HCT116 (cell line): ENCODE measurements at regions not wholly inside any gene's neighbourhood (a gene's known extent, or its start where the extent isn't known, plus 50 kb on each side); places are given as distances from the start of the nearest gene placed in this dataset.

Experiments used
- ATAC-seq: fragments of 200-7000 bp; cut with Tn5 transposase; 2 replicates; pipeline ENCODE4 v1.9.1; 2020; ENCODE audit warnings: mild to moderate bottlenecking, moderate library complexity
- BruUV-seq: library from RNA; stranded (reverse); fragments of 400-500 nt; replicated peaks from 2 replicates; lab custom pipeline; 2021; lab: Mats Ljungman, UMichigan
- CTCF ChIA-PET: fragments of 300-600 bp; sonication (Branson Sonifier 250); formaldehyde crosslinking; loops from one replicate; lab custom pipeline; 2021; ENCODE audit warnings: antibody characterized with exemption; lab: Charles Lee
- POLR2A ChIA-PET: fragments of 300-600, 350-600 bp; sonication (Branson Sonifier 250); formaldehyde crosslinking; loops from one replicate; lab custom pipeline; 2021; ENCODE audit warnings: antibody characterized with exemption; lab: Charles Lee
- RAD21 ChIA-PET, 2 experiments: fragments of 300-600 bp; sonication (Branson Sonifier 250); formaldehyde crosslinking; loops; one replicate each; lab custom pipeline; 2023; ENCODE audit warnings: low total read pairs in 2 of 2; ENCODE audit not compliant: uncharacterized antibody in 2 of 2, unreplicated experiment in 2 of 2, low non-redundant PET in 1 of 2; lab: Charles Lee
- DNase-seq: peaks from one replicate; pipeline ENCODE4 v3.0.0-alpha.2; 2010; ENCODE audit warnings: low read depth, low spot score
- H2AFZ ChIP-seq: fragments of 200-600 bp; shearing (Covaris generic), sonication (generic); 2 replicates; pipeline ENCODE4 v1.6.1; 2017; ENCODE audit warnings: low read depth, mixed run types, mixed read lengths, antibody characterized with exemption, low read length; ENCODE audit not compliant: poor library complexity, severe bottlenecking
- H3K27ac ChIP-seq: 2 replicates; pipeline ENCODE4 v1.5.1; 2012; ENCODE audit warnings: low read depth, low read length
- H3K27me3 ChIP-seq: fragments of 200-600 bp; sonication (generic); 2 replicates; pipeline ENCODE4 v1.6.1; 2016; ENCODE audit warnings: mixed run types, low read length, mixed read lengths; ENCODE audit not compliant: insufficient read depth
- H3K36me3 ChIP-seq, 2 experiments: fragments of 200-500 bp in 1 of 2; fragments of 200-600 bp in 1 of 2; sonication (Bioruptor generic) in 1 of 2; sonication (generic) in 1 of 2; 2 replicates each; pipeline versions ENCODE4 v1.5.1 to v1.6.1; 2014 to 2016; ENCODE audit warnings: low read length in 2 of 2, inconsistent platforms in 1 of 2, mixed read lengths in 1 of 2, mixed run types in 1 of 2; ENCODE audit not compliant: insufficient read depth in 2 of 2, control insufficient read depth in 1 of 2
- H3K4me1 ChIP-seq, 2 experiments: fragments of 200-600 bp in 1 of 2; sonication (generic) in 1 of 2; 2 replicates each; pipeline versions ENCODE4 v1.5.1 to v1.6.1; 2012 to 2017; ENCODE audit warnings: low read length in 2 of 2, inconsistent platforms in 1 of 2, mild to moderate bottlenecking in 1 of 2, mixed read lengths in 1 of 2, mixed run types in 1 of 2, moderate library complexity in 1 of 2; ENCODE audit not compliant: insufficient read depth in 2 of 2, control insufficient read depth in 1 of 2
- H3K4me2 ChIP-seq: fragments of 200-600 bp; sonication (generic); 2 replicates; pipeline ENCODE4 v1.6.1; 2017; ENCODE audit warnings: mixed run types, low read length, mixed read lengths
- H3K4me3 ChIP-seq, 2 experiments: fragments of 200-600 bp in 1 of 2; sonication (generic) in 1 of 2; replicated peaks in 1 of 2; 2 replicates each; pipeline ENCODE4 v1.5.1; 2011 to 2016; ENCODE audit warnings: low read length in 2 of 2, control low read depth in 1 of 2, low read depth in 1 of 2, mild to moderate bottlenecking in 1 of 2, mixed read lengths in 1 of 2, mixed run types in 1 of 2
- H3K79me2 ChIP-seq: fragments of 200-600 bp; sonication (generic); 2 replicates; pipeline ENCODE4 v1.6.1; 2017; ENCODE audit warnings: mild to moderate bottlenecking, mixed run types, low read length, moderate library complexity, mixed read lengths; ENCODE audit not compliant: insufficient read depth
- H3K9ac ChIP-seq: fragments of 200-600 bp; sonication (generic); 2 replicates; pipeline ENCODE4 v1.6.1; 2016; ENCODE audit warnings: low read length, mixed read lengths
- H3K9me2 ChIP-seq: fragments of 200-600 bp; sonication (generic), shearing (Covaris generic); 2 replicates; pipeline ENCODE4 v1.6.1; 2017; ENCODE audit warnings: mixed run types, mild to moderate bottlenecking, moderate library complexity; ENCODE audit not compliant: insufficient read depth
- H3K9me3 ChIP-seq, 2 experiments: fragments of 200-500 bp in 1 of 2; fragments of 200-600 bp in 1 of 2; sonication (Bioruptor generic) in 1 of 2; sonication (generic) in 1 of 2; 2 replicates each; pipeline ENCODE4 v1.6.1; 2014 to 2017; ENCODE audit warnings: low read length in 2 of 2, mixed read lengths in 2 of 2, inconsistent platforms in 1 of 2, low read depth in 1 of 2, mild to moderate bottlenecking in 1 of 2, mixed run types in 1 of 2, moderate library complexity in 1 of 2; ENCODE audit not compliant: control insufficient read depth in 1 of 2, insufficient read depth in 1 of 2
- H4K20me1 ChIP-seq: fragments of 200-600 bp; sonication (generic), shearing (Covaris generic); 2 replicates; pipeline ENCODE4 v1.6.1; 2017; ENCODE audit warnings: mixed run types, mild to moderate bottlenecking, moderate library complexity; ENCODE audit not compliant: insufficient read depth
- ATF3 ChIP-seq: IDR thresholded peaks from 2 replicates; pipeline ENCODE4 v1.6.1; 2012
- CEBPB ChIP-seq: IDR thresholded peaks from 2 replicates; pipeline ENCODE4 v1.6.1; 2012; ENCODE audit warnings: low read depth
- CTCF ChIP-seq, 3 experiments: fragments of 200-600 bp in 1 of 3; sonication (generic) in 1 of 3; IDR thresholded peaks in 2 of 3; conservative IDR thresholded peaks in 1 of 3; 2 replicates each; pipeline ENCODE4 v1.5.1; 2012 to 2017; ENCODE audit warnings: low read depth in 2 of 3, low read length in 2 of 3, antibody characterized with exemption in 1 of 3, borderline replicate concordance in 1 of 3, control low read depth in 1 of 3, mild to moderate bottlenecking in 1 of 3, mixed read lengths in 1 of 3, mixed run types in 1 of 3, moderate library complexity in 1 of 3; ENCODE audit not compliant: insufficient read depth in 1 of 3
- EGR1 ChIP-seq: IDR thresholded peaks from 2 replicates; pipeline ENCODE4 v1.6.1; 2012; ENCODE audit warnings: low read depth
- ELF1 ChIP-seq: IDR thresholded peaks from 2 replicates; pipeline ENCODE4 v1.6.1; 2012; ENCODE audit warnings: low read depth, borderline replicate concordance
- EZH2 ChIP-seq: fragments of 200-600 bp; sonication (generic); IDR thresholded peaks from 2 replicates; pipeline ENCODE4 v1.6.1; 2017; ENCODE audit warnings: antibody characterized with exemption, mixed run types
- FOSL1 ChIP-seq: IDR thresholded peaks from 2 replicates; pipeline ENCODE4 v1.6.1; 2012; ENCODE audit warnings: low read depth
- MAX ChIP-seq: IDR thresholded peaks from 2 replicates; pipeline ENCODE4 v1.6.1; 2012
- POLR2A ChIP-seq: IDR thresholded peaks from 2 replicates; pipeline ENCODE4 v1.7.0; 2011; ENCODE audit warnings: borderline replicate concordance; ENCODE audit not compliant: insufficient read depth, insufficient read length; ENCODE audit errors: extremely low read depth
- RAD21 ChIP-seq: IDR thresholded peaks from 2 replicates; pipeline ENCODE4 v1.6.1; 2012; ENCODE audit warnings: low read depth, mild to moderate bottlenecking
- SIN3A ChIP-seq: IDR thresholded peaks from 2 replicates; pipeline ENCODE4 v1.6.1; 2012; ENCODE audit warnings: low read depth
- SP1 ChIP-seq: IDR thresholded peaks from 2 replicates; pipeline ENCODE4 v1.6.1; 2012; ENCODE audit warnings: low read depth
- SRF ChIP-seq: IDR thresholded peaks from 2 replicates; pipeline ENCODE4 v1.6.1; 2012; ENCODE audit warnings: low read depth
- TCF7L2 ChIP-seq: IDR thresholded peaks from 2 replicates; pipeline ENCODE4 v1.7.0; 2011; ENCODE audit warnings: borderline replicate concordance, inconsistent platforms; ENCODE audit not compliant: insufficient read depth, insufficient read length; ENCODE audit errors: extremely low read depth
- ZBTB33 ChIP-seq: IDR thresholded peaks from 2 replicates; pipeline ENCODE4 v1.6.1; 2011; ENCODE audit warnings: mild to moderate bottlenecking, low read length, moderate library complexity; ENCODE audit not compliant: insufficient replicate concordance; ENCODE audit errors: extremely low read depth
- ZFX ChIP-seq: fragments of 450-650 bp; IDR thresholded peaks from 2 replicates; pipeline ENCODE4 v1.6.1; 2017
- intact Hi-C: fragments of 100-400 bp; cut with micrococcal nuclease; formaldehyde crosslinking; loops from 2 replicates; pipeline ENCODE4 v1.10.0; 2022

GRCh38 chr2:128556633-128557032, 238.0 kb upstream of the HS6ST1 start:
- BruUV-seq, result no TSS peak

More at GRCh38 chr2:128556633-128557032, 238.0 kb upstream of the HS6ST1 start:
- no peak overlapping the region for H3K9ac ChIP-seq
- no peak for DNase-seq
- no peaks in the 10 kb centered on the region for H3K36me3 ChIP-seq
- H2AFZ ChIP-seq, result no peak overlapping the region
- POLR2A ChIA-PET, result no interaction called here
- no peaks in the 10 kb centered on the region for H3K4me1 ChIP-seq
- intact Hi-C loops, result no loop called here
- ATAC-seq, result no peak
- H3K4me2 ChIP-seq, result no peak overlapping the region
- H3K9me3 ChIP-seq, result no peaks in the 10 kb centered on the region
- no peaks in the 10 kb centered on the region for H3K27me3 ChIP-seq
- CTCF ChIA-PET, result no interaction called here
- H3K4me3 ChIP-seq, result no peak overlapping the region
- RAD21 ChIA-PET, result no interaction called here
- no peak for TF ChIP-seq MAX
- no peak for TF ChIP-seq RAD21
- no peak for TF ChIP-seq CTCF (IDR thresholded peaks at IDR 0.05 in 2 of 3, conservative IDR thresholded peaks at IDR 0.05 in 1 of 3; ENCODE audit: borderline replicate concordance in 1 of 3, insufficient read depth in 1 of 3, low read depth in 2 of 3, low read length in 2 of 3)
- TF ChIP-seq FOSL1, result no peak
- no peak for TF ChIP-seq ZBTB33
- no peak for TF ChIP-seq POLR2A
- TF ChIP-seq SP1, result no peak
- TF ChIP-seq ELF1, result no peak
- TF ChIP-seq ATF3, result no peak
- TF ChIP-seq CEBPB, result no peak
- no peak for TF ChIP-seq ZFX
- no peak for TF ChIP-seq EGR1
- no peak for TF ChIP-seq TCF7L2
- no peak for TF ChIP-seq EZH2
- TF ChIP-seq SRF, result no peak
- TF ChIP-seq SIN3A, result no peak
- TF ChIP-seq, all 23 proteins: peak for 0
- H3K9me2 ChIP-seq, result no peaks in the 10 kb centered on the region
- H3K79me2 ChIP-seq, result no peaks in the 10 kb centered on the region
- H3K27ac ChIP-seq, result no peak overlapping the region
- no peaks in the 10 kb centered on the region for H4K20me1 ChIP-seq
